WTC11 (cell line): ENCODE measurements at regions not wholly inside any gene's neighbourhood (a gene's known extent, or its start where the extent isn't known, plus 50 kb on each side); places are given as distances from the start of the nearest gene placed in this dataset.

ENCODE experiments used
- ATAC-seq: fragments of 200-7000 bp; cut with Tn5 transposase; 2 replicates; pipeline ENCODE4 v1.10.0; 2021; ENCODE audit warnings: mild to moderate bottlenecking, moderate library complexity
- CTCF ChIA-PET: fragments of 300-600 bp; sonication (Branson Sonifier 250); formaldehyde crosslinking; loops from one replicate; lab custom pipeline; 2021; ENCODE audit warnings: antibody characterized with exemption; lab: Charles Lee
- POLR2A ChIA-PET: fragments of 350-600 bp; sonication (Branson Sonifier 250); formaldehyde crosslinking; loops from one replicate; lab custom pipeline; 2021; ENCODE audit warnings: antibody characterized with exemption; lab: Charles Lee
- DNase-seq: peaks from one replicate; pipeline ENCODE4 v3.0.0; 2021; ENCODE audit warnings: low spot score
- H3K27ac Mint-ChIP-seq: 2 replicates; pipeline ENCODE4 v1.8.0; 2021; ENCODE audit warnings: mixed read lengths
- H3K27me3 Mint-ChIP-seq: 2 replicates; pipeline ENCODE4 v1.8.0; 2021; ENCODE audit warnings: low read depth, mild to moderate bottlenecking, moderate library complexity, mixed read lengths
- H3K36me3 Mint-ChIP-seq: 2 replicates; pipeline ENCODE4 v1.8.0; 2021; ENCODE audit warnings: mixed read lengths
- H3K4me1 Mint-ChIP-seq: 2 replicates; pipeline ENCODE4 v1.8.0; 2022; ENCODE audit warnings: mixed read lengths
- H3K4me3 Mint-ChIP-seq: 2 replicates; pipeline ENCODE4 v1.8.0; 2021; ENCODE audit warnings: mild to moderate bottlenecking, moderate library complexity, mixed read lengths
- H3K9me3 Mint-ChIP-seq: 2 replicates; pipeline ENCODE4 v1.8.0; 2021; ENCODE audit warnings: mixed read lengths
- AR ChIP-seq: fragments of 250-450 bp; sonication (Bioruptor Pico); IDR thresholded peaks from 2 replicates; pipeline ENCODE4 v1.9.0; 2021; ENCODE audit warnings: mild to moderate bottlenecking
- CREB1 ChIP-seq: sonication (generic); formaldehyde crosslinking; IDR thresholded peaks from 2 replicates; pipeline ENCODE4 v1.8.0; 2023; ENCODE audit warnings: mild to moderate bottlenecking, missing genetic modification reagents
- CREM ChIP-seq: sonication (generic); formaldehyde crosslinking; IDR thresholded peaks from 2 replicates; pipeline ENCODE4 v1.8.1; 2022; ENCODE audit warnings: mild to moderate bottlenecking, missing genetic modification reagents, moderate library complexity
- E2F4 ChIP-seq: sonication (generic); formaldehyde crosslinking; IDR thresholded peaks from 2 replicates; pipeline ENCODE4 v1.8.1; 2022; ENCODE audit warnings: low read depth, mild to moderate bottlenecking, moderate library complexity, missing genetic modification reagents, borderline replicate concordance
- FOXP4 ChIP-seq: sonication (generic); formaldehyde crosslinking; IDR thresholded peaks from 2 replicates; pipeline ENCODE4 v1.8.0; 2022; ENCODE audit warnings: mild to moderate bottlenecking, missing genetic modification reagents
- GABPB1 ChIP-seq: sonication (generic); formaldehyde crosslinking; IDR thresholded peaks from 2 replicates; pipeline ENCODE4 v1.8.1; 2023; ENCODE audit warnings: mild to moderate bottlenecking, missing genetic modification reagents
- GRHL2 ChIP-seq: fragments of 250-450 bp; sonication (Bioruptor Pico); IDR thresholded peaks from 2 replicates; pipeline ENCODE4 v1.8.0; 2022; ENCODE audit warnings: mild to moderate bottlenecking, moderate library complexity; ENCODE audit not compliant: insufficient replicate concordance, severe bottlenecking
- HMGA2 ChIP-seq: fragments of 250-450 bp; sonication (Bioruptor Pico); IDR thresholded peaks from 2 replicates; pipeline ENCODE4 v1.4.0; 2021; ENCODE audit warnings: mild to moderate bottlenecking, moderate library complexity
- JUN ChIP-seq: sonication (generic); formaldehyde crosslinking; IDR thresholded peaks from 2 replicates; pipeline ENCODE4 v1.8.0; 2023; ENCODE audit warnings: mild to moderate bottlenecking, missing genetic modification reagents
- MAX ChIP-seq: sonication (generic); formaldehyde crosslinking; IDR thresholded peaks from 2 replicates; pipeline ENCODE4 v1.8.0; 2022; ENCODE audit warnings: mild to moderate bottlenecking, missing genetic modification reagents
- NR1H2 ChIP-seq: sonication (generic); formaldehyde crosslinking; IDR thresholded peaks from 2 replicates; pipeline ENCODE4 v1.9.0; 2021; ENCODE audit warnings: mild to moderate bottlenecking, moderate library complexity, missing genetic modification reagents
- NR2C2 ChIP-seq: sonication (generic); formaldehyde crosslinking; IDR thresholded peaks from 2 replicates; pipeline ENCODE4 v1.8.0; 2022; ENCODE audit warnings: mild to moderate bottlenecking, missing genetic modification reagents
- SMAD4 ChIP-seq: sonication (generic); formaldehyde crosslinking; IDR thresholded peaks from 2 replicates; pipeline ENCODE4 v1.8.0; 2022; ENCODE audit warnings: mild to moderate bottlenecking, missing genetic modification reagents
- TEAD4 ChIP-seq: sonication (generic); formaldehyde crosslinking; IDR thresholded peaks from 2 replicates; pipeline ENCODE4 v1.8.0; 2022; ENCODE audit warnings: mild to moderate bottlenecking, missing genetic modification reagents
- TP53 ChIP-seq: sonication (generic); formaldehyde crosslinking; IDR thresholded peaks from 2 replicates; pipeline ENCODE4 v1.8.1; 2023; ENCODE audit warnings: mild to moderate bottlenecking, missing genetic modification reagents
- ZBTB43 ChIP-seq: sonication (generic); formaldehyde crosslinking; IDR thresholded peaks from 2 replicates; pipeline ENCODE4 v1.8.1; 2023; ENCODE audit warnings: mild to moderate bottlenecking, missing genetic modification reagents
- ZNF263 ChIP-seq: sonication (generic); formaldehyde crosslinking; IDR thresholded peaks from 2 replicates; pipeline ENCODE4 v1.8.1; 2022; ENCODE audit warnings: low read depth, mild to moderate bottlenecking, moderate library complexity, missing genetic modification reagents
- ZNF425 ChIP-seq: fragments of 250-450 bp; sonication (Bioruptor Pico); conservative IDR thresholded peaks from 2 replicates; pipeline ENCODE4 v1.9.0; 2021; ENCODE audit warnings: mild to moderate bottlenecking
- ZNF512 ChIP-seq: sonication (generic); formaldehyde crosslinking; IDR thresholded peaks from 2 replicates; pipeline ENCODE4 v1.8.1; 2022; ENCODE audit warnings: missing genetic modification reagents, borderline replicate concordance

GRCh38 chr5:31133488-31133887 lies 60.0 kb upstream of the CDH6 start:
- Mint-ChIP-seq H3K27me3 (no peaks in the 10 kb centered on the region), H3K4me1 (peaks cover 4% of the 10 kb centered on the region; the same call in 1 of the 2 replicates), H3K9me3 (peaks cover 16% of the 10 kb centered on the region), H3K36me3 (peaks cover 3% of the 10 kb centered on the region), H3K27ac (no peak overlapping the region), H3K4me3 (no peak overlapping the region)
- no peak for TF ChIP-seq NR1H2 (CRISPR knock-in tag)
- no peak for TF ChIP-seq AR (CRISPR knock-in tag)
- TF ChIP-seq SMAD4 (CRISPR knock-in tag): no peak
- TF ChIP-seq JUN: no peak
- TF ChIP-seq FOXP4 (CRISPR knock-in tag): no peak
- TF ChIP-seq E2F4: no peak
- TF ChIP-seq TEAD4 (CRISPR knock-in tag): no peak
- TF ChIP-seq NR2C2 (CRISPR knock-in tag): no peak
- no peak for TF ChIP-seq GABPB1 (CRISPR knock-in tag)
- TF ChIP-seq ZNF425 (CRISPR knock-in tag): no peak
- TF ChIP-seq MAX (CRISPR knock-in tag): no peak
- TF ChIP-seq CREM (CRISPR knock-in tag): no peak
- TF ChIP-seq GRHL2 (CRISPR knock-in tag): no peak
- no peak for TF ChIP-seq ZBTB43
- no peak for TF ChIP-seq ZNF263
- TF ChIP-seq ZNF512: no peak
- no peak for TF ChIP-seq CREB1 (CRISPR knock-in tag)
- TF ChIP-seq HMGA2 (CRISPR knock-in tag): no peak
- TF ChIP-seq TP53 (CRISPR knock-in tag): no peak
- POLR2A ChIA-PET: no interaction called here
- CTCF ChIA-PET: no interaction called here
- DNase-seq (no peak), ATAC-seq (no peak)
